Liver (tissue), 3 donors: ENCODE measurements at regions not wholly inside any gene's neighbourhood (a gene's known extent, or its start where the extent isn't known, plus 50 kb on each side); places are given as distances from the start of the nearest gene placed in this dataset.

Experiments used
- GABPA ChIP-seq, 2 donors: IDR thresholded peaks in 1 of 2; conservative IDR thresholded peaks in 1 of 2; 2 replicates each; pipeline ENCODE4 v1.6.1; 2016; ENCODE audit warnings: antibody characterized with exemption in 2 of 2, mild to moderate bottlenecking in 1 of 2, moderate library complexity in 1 of 2
- RAD21 ChIP-seq, 2 donors: IDR thresholded peaks; 2 replicates each; pipeline ENCODE4 v1.6.1; 2016; ENCODE audit warnings: antibody characterized with exemption in 2 of 2, mild to moderate bottlenecking in 2 of 2
- TF ChIP-seq, protein P1 (sequence below): fragments of 150-350 bp; IDR thresholded peaks from 2 replicates; pipeline ENCODE4 v1.5.1; 2017; ENCODE audit warnings: improper control_type of control experiment, low read depth, low read length; ENCODE audit not compliant: missing input control
- TF ChIP-seq, protein P2 (sequence below): IDR thresholded peaks from 2 replicates; pipeline ENCODE4 v1.6.1; 2016; ENCODE audit warnings: antibody characterized with exemption
- donor health status: healthy.
- donor health status: healthy.

GRCh38 chr2:120989512-120990441, 254.1 kb downstream of the GLI2 start:
- TF ChIP-seq RAD21 (IDR thresholded peaks at IDR 0.05) (no peak), GABPA (IDR thresholded peaks at IDR 0.05 in 1 of 2, conservative IDR thresholded peaks at IDR 0.05 in 1 of 2) (no peak)
- TF ChIP-seq, protein P1, sequence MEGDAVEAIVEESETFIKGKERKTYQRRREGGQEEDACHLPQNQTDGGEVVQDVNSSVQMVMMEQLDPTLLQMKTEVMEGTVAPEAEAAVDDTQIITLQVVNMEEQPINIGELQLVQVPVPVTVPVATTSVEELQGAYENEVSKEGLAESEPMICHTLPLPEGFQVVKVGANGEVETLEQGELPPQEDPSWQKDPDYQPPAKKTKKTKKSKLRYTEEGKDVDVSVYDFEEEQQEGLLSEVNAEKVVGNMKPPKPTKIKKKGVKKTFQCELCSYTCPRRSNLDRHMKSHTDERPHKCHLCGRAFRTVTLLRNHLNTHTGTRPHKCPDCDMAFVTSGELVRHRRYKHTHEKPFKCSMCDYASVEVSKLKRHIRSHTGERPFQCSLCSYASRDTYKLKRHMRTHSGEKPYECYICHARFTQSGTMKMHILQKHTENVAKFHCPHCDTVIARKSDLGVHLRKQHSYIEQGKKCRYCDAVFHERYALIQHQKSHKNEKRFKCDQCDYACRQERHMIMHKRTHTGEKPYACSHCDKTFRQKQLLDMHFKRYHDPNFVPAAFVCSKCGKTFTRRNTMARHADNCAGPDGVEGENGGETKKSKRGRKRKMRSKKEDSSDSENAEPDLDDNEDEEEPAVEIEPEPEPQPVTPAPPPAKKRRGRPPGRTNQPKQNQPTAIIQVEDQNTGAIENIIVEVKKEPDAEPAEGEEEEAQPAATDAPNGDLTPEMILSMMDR, result no peak
- TF ChIP-seq, protein P2, sequence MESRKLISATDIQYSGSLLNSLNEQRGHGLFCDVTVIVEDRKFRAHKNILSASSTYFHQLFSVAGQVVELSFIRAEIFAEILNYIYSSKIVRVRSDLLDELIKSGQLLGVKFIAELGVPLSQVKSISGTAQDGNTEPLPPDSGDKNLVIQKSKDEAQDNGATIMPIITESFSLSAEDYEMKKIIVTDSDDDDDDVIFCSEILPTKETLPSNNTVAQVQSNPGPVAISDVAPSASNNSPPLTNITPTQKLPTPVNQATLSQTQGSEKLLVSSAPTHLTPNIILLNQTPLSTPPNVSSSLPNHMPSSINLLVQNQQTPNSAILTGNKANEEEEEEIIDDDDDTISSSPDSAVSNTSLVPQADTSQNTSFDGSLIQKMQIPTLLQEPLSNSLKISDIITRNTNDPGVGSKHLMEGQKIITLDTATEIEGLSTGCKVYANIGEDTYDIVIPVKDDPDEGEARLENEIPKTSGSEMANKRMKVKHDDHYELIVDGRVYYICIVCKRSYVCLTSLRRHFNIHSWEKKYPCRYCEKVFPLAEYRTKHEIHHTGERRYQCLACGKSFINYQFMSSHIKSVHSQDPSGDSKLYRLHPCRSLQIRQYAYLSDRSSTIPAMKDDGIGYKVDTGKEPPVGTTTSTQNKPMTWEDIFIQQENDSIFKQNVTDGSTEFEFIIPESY, result no peak
